ENCODE measurements at regions not wholly inside any gene's neighbourhood (a gene's known extent, or its start where the extent isn't known, plus 50 kb on each side); places are given as distances from the start of the nearest gene placed in this dataset.

DNA sequence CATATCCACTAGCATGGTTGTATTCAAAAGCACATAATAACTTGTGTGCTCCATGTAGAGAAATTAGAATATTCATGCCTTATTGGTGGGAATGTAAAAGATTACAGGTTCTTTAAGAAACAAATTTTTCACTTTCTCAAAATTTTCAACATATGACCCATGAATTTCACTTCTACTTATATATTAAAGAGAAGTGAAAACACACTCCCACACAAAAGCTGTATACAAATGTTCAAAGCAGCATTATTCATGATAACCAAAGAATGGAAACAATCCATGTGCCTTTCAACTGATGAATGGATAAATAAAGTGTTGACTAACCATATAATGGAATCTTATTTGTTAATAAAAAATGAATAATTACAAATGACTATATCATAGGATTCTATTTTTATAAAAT lies 694.5 kb upstream of the PCDH15 start:
- TF ChIP-seq CTCF (IDR thresholded peaks at IDR 0.05; ENCODE audit: low read depth, low read length, poor library complexity, severe bottlenecking) (no peak), EZH2phosphoT487 (IDR thresholded peaks at IDR 0.05; ENCODE audit: borderline replicate concordance, low read length) (no peak)

Measured in DOHH2 (cell line).